RWPE1 (cell line): ENCODE measurements at regions not wholly inside any gene's neighbourhood (a gene's known extent, or its start where the extent isn't known, plus 50 kb on each side); places are given as distances from the start of the nearest gene placed in this dataset.

Experiments used
- CTCF ChIA-PET: fragments of 350-600 bp; sonication (Branson Sonifier 250); formaldehyde crosslinking; extraction: SDS; loops from one replicate; lab custom pipeline; 2021; lab: Yijun Ruan, JAX
- POLR2A ChIA-PET: fragments of 400-600 bp; formaldehyde crosslinking; extraction: SDS; loops from one replicate; lab custom pipeline; 2020; ENCODE audit warnings: antibody characterized with exemption; ENCODE audit not compliant: low non-redundant PET; lab: Yijun Ruan, JAX
- DNase-seq: peaks from one replicate; pipeline ENCODE4 v3.0.0; 2012; ENCODE audit warnings: low spot score
- H3K27ac ChIP-seq: fragments of 450-650 bp; 2 replicates; pipeline ENCODE4 v1.5.1; 2017
- TF ChIP-seq, protein P1 (sequence below): fragments of 450-650 bp; conservative IDR thresholded peaks from 2 replicates; pipeline ENCODE4 v1.5.1; 2017; ENCODE audit warnings: low read depth, mild to moderate bottlenecking

DNA sequence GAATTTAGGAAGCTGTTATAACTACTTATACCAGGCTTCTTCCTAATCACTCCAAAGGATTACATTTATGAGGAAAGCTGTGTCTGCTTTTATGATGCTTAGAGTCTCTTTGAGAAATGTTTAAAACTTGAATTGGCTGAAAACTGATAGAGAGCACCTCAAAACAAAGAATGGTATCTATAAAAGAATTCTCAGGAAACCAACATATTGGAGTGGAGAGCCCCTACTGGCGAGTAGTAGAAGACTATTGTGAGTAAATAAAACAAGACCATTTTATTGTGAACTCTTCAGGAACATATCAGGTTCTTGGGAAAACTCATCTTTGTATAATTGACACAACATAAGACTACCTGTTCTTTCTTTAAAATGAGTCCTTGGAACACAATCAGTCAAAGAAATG, 578.6 kb downstream of the RERGL start:
- TF ChIP-seq, protein P1, sequence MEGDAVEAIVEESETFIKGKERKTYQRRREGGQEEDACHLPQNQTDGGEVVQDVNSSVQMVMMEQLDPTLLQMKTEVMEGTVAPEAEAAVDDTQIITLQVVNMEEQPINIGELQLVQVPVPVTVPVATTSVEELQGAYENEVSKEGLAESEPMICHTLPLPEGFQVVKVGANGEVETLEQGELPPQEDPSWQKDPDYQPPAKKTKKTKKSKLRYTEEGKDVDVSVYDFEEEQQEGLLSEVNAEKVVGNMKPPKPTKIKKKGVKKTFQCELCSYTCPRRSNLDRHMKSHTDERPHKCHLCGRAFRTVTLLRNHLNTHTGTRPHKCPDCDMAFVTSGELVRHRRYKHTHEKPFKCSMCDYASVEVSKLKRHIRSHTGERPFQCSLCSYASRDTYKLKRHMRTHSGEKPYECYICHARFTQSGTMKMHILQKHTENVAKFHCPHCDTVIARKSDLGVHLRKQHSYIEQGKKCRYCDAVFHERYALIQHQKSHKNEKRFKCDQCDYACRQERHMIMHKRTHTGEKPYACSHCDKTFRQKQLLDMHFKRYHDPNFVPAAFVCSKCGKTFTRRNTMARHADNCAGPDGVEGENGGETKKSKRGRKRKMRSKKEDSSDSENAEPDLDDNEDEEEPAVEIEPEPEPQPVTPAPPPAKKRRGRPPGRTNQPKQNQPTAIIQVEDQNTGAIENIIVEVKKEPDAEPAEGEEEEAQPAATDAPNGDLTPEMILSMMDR, result no peak
- DNase-seq, result peak; percentile 0
- CTCF ChIA-PET, result interaction anchor here (0.5 to 0.6 kb wide), 2 partner anchors 15 to 130 kb away, joined by 3 to 4 read pairs; no protein-coding TSS in a partner anchor
- no peak overlapping the region for H3K27ac ChIP-seq
- POLR2A ChIA-PET, result no interaction called here

DNA sequence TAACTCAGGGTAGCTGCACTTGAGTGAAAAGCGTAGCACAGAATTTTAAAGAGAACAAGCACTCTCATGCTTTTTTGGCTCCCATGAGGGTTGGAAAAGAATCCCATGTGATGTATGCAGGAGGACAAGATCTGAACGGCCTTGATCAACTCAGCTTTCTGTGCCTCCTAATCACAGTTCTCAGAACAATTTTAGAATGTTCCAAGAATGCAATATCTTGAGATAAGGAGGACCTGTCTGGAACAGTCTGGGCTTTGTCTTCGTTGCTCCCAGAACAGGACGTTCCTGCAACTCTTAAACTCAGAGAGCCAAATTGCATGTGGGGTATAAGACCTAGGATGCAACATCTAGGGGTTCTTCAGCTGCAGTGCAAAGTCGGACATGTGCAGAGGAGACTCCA, 582.7 kb downstream of the RERGL start:
- ChIA-PET CTCF (no interaction called here), POLR2A (no interaction called here)
- no peak for DNase-seq
- H3K27ac ChIP-seq, result no peak overlapping the region
- TF ChIP-seq, protein P1, result no peak

DNA sequence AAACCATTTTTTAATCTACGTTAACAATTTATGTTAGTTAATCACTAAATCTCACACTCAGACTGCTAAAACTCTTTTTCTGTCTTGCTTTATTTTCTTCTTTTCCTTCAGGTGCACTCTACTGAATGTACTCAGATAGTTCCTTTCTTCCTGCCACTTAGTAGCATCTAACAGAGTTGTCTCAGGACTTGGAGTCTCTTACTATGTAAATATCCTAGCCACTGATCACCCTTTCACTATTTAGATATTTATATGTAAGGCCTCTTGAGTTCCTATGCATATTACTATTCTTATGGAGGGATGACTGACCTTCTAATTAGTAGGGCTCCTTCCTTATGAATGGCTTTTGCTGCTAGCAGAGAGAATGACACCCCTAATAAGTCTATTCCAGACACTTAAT, 586.3 kb downstream of the RERGL start:
- no peak overlapping the region for H3K27ac ChIP-seq
- TF ChIP-seq, protein P1, result no peak
- CTCF ChIA-PET, result no interaction called here
- DNase-seq, result no peak
- POLR2A ChIA-PET, result no interaction called here

DNA sequence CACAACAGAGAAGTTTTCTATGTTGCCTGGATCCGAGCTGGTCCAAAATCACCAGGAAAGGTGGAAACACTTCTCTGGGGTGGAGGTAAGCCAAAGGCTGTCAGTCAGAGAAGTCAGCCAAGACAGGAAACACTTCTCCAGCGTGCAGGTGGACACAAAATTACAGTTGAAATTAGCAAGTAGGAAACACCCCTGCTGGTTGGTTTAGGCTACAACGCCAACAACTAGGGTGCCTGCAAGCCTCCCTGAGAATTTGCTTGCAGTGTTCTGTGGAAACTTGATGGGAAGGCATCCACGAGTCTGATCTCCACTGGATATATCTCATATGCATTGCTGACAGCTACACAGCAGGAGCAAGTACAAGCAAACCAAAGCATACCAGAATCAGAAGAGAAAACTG, 600.5 kb downstream of the RERGL start:
- ChIA-PET POLR2A (no interaction called here), CTCF (no interaction called here)
- DNase-seq, result no peak
- no peak overlapping the region for H3K27ac ChIP-seq
- TF ChIP-seq, protein P1, result no peak

DNA sequence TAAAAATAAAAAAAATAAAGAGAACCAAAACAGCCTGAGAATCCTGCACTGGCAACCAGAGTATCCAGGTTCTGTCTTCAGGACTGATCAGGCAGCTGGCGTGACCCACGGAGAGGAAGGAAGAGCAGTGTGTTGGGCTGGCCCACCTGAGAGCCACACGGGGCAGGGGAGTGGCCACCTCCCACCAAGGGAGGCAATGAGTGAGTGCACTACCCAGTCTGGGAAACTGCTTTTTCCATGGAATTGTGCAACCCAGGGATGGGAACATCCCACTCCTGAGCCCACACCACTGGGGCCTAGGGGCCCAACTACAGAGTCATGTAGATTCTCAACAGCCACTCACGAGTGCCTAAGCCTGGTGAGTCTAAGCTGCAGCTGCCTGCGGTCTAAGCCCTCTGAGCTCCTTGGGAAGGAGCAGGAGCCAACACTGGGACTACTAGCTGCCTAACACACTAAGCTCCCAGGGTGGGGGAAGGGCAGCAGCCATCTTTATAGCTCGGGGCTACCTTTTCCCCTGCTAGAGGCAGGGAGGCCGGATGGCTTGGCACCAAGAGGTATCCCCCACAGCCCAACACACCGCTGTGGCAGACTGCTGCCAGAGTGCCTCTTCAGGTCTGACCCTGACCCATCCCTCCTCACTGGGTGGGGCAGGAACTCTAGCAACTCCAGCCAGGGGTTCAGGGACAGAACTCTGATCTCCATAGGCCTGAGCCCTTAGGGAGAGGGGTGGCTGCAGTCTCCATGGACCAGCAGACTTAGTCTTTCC, 610.9 kb downstream of the RERGL start:
- no peak overlapping the region for H3K27ac ChIP-seq
- POLR2A ChIA-PET, result no interaction called here
- CTCF ChIA-PET, result interaction anchor here (0.7 kb wide), 1 partner anchor 20 kb away, joined by 4 read pairs; no protein-coding TSS in a partner anchor
- TF ChIP-seq, protein P1, result no peak
- no peak for DNase-seq

DNA sequence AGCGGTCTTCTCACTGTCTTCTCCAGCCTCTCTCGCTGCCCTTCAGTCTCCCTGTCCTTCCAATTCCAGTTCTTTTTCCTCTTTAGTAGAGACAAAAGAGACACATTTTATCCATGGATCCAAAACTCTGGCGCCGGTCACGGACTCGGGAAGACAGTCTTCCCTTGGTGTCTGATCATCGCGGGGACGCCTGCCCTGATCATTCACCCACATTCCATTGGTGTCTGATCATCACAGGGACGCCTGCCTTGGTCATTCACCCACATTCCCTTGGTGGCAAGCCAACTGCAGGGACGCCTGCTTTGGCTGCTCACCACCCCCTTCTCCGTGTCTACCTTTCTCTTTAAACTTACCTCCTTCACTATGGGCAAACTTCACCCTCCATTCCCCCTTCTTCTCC, 619.5 kb downstream of the RERGL start:
- ChIA-PET CTCF (no interaction called here), POLR2A (no interaction called here)
- TF ChIP-seq, protein P1, result no peak
- no peak for DNase-seq
- no peak overlapping the region for H3K27ac ChIP-seq
